HCT116 (cell line): ENCODE measurements at regions not wholly inside any gene's neighbourhood (a gene's known extent, or its start where the extent isn't known, plus 50 kb on each side); places are given as distances from the start of the nearest gene placed in this dataset.

ENCODE experiments used
- FOSL1 ChIP-seq: IDR thresholded peaks from 2 replicates; pipeline ENCODE4 v1.6.1; 2012; ENCODE audit warnings: low read depth
- POLR2A ChIP-seq: IDR thresholded peaks from 2 replicates; pipeline ENCODE4 v1.7.0; 2011; ENCODE audit warnings: borderline replicate concordance; ENCODE audit not compliant: insufficient read depth, insufficient read length; ENCODE audit errors: extremely low read depth
- RAD21 ChIP-seq: IDR thresholded peaks from 2 replicates; pipeline ENCODE4 v1.6.1; 2012; ENCODE audit warnings: low read depth, mild to moderate bottlenecking
- YY1 ChIP-seq: IDR thresholded peaks from 2 replicates; pipeline ENCODE4 v1.6.1; 2011; ENCODE audit warnings: low read length, low read depth, moderate library complexity, mild to moderate bottlenecking; ENCODE audit not compliant: insufficient replicate concordance; ENCODE audit errors: extremely low read depth
- TF ChIP-seq, protein P1 (sequence below), 3 experiments: fragments of 200-600 bp in 1 of 3; sonication (generic) in 1 of 3; IDR thresholded peaks in 2 of 3; conservative IDR thresholded peaks in 1 of 3; 2 replicates each; pipeline ENCODE4 v1.5.1; 2012 to 2017; ENCODE audit warnings: low read depth in 2 of 3, low read length in 2 of 3, antibody characterized with exemption in 1 of 3, borderline replicate concordance in 1 of 3, control low read depth in 1 of 3, mild to moderate bottlenecking in 1 of 3, mixed read lengths in 1 of 3, mixed run types in 1 of 3, moderate library complexity in 1 of 3; ENCODE audit not compliant: insufficient read depth in 1 of 3

DNA sequence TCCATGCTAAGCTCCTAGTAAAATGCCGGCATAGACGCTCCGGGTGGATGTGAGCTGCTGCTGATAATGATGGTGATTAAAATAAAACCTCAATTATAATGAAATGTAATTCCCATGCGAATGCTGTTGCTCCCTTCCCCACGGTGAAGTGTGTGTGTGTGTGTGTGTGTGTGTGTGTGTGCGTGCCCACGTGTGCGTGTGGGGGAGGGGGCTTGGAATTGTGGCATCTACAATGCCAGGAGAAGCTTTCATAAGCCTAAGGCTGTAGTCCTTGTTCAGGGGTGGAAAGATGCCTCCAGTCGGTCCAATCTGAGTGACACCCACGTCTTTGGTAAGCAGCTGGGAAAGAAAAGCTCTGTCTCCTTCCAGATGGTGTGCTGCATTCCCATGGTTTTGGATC lies 137.9 kb downstream of the CDH26 start:
- TF ChIP-seq, protein P1, sequence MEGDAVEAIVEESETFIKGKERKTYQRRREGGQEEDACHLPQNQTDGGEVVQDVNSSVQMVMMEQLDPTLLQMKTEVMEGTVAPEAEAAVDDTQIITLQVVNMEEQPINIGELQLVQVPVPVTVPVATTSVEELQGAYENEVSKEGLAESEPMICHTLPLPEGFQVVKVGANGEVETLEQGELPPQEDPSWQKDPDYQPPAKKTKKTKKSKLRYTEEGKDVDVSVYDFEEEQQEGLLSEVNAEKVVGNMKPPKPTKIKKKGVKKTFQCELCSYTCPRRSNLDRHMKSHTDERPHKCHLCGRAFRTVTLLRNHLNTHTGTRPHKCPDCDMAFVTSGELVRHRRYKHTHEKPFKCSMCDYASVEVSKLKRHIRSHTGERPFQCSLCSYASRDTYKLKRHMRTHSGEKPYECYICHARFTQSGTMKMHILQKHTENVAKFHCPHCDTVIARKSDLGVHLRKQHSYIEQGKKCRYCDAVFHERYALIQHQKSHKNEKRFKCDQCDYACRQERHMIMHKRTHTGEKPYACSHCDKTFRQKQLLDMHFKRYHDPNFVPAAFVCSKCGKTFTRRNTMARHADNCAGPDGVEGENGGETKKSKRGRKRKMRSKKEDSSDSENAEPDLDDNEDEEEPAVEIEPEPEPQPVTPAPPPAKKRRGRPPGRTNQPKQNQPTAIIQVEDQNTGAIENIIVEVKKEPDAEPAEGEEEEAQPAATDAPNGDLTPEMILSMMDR (IDR thresholded peaks at IDR 0.05 in 2 of 3, conservative IDR thresholded peaks at IDR 0.05 in 1 of 3; ENCODE audit: borderline replicate concordance in 1 of 3, insufficient read depth in 1 of 3, low read depth in 2 of 3, low read length in 2 of 3): no peak
- TF ChIP-seq POLR2A (no peak), FOSL1 (no peak), RAD21 (no peak), YY1 (no peak)
